ENCODE measurements at regions not wholly inside any gene's neighbourhood (a gene's known extent, or its start where the extent isn't known, plus 50 kb on each side); places are given as distances from the start of the nearest gene placed in this dataset.

- TF ChIP-seq CTCF (conservative IDR thresholded peaks at IDR 0.05; ENCODE audit: low read length) (no peak), EZH2phosphoT487 (IDR thresholded peaks at IDR 0.05; ENCODE audit: borderline replicate concordance, low read depth, low read length) (no peak)
Measured at GRCh38 chr5:66346869-66347268, 202.8 kb downstream of the SREK1 start.
